ENCODE measurements at regions not wholly inside any gene's neighbourhood (a gene's known extent, or its start where the extent isn't known, plus 50 kb on each side); places are given as distances from the start of the nearest gene placed in this dataset.
"Not testable (repeated sequence)": the region's sequence is repeated elsewhere in the genome, so short reads cannot be mapped to it uniquely, and the experiment has no call there.

- no peak overlapping the region for H3K9ac ChIP-seq (ENCODE audit: low read length in 2 of 2)
- peaks cover 0 to 4% of the 10 kb centered on the region in 2 donors for H3K9me3 ChIP-seq (ENCODE audit: control insufficient read depth in 2 of 2, low read length in 2 of 2)
- peaks cover 4% of the 10 kb centered on the region for H3K4me1 ChIP-seq (ENCODE audit: control insufficient read depth, insufficient read depth, low read length)
- H3K36me3 ChIP-seq (ENCODE audit: control insufficient read depth in 2 of 2, insufficient read depth in 2 of 2, low read length in 2 of 2), result no peaks in the 10 kb centered on the region
- H3K27ac ChIP-seq (ENCODE audit: low read length), result no peak overlapping the region
- H3K4me3 ChIP-seq (ENCODE audit: low read length in 2 of 2), result no peak overlapping the region
- H3K27me3 ChIP-seq (ENCODE audit: control insufficient read depth in 1 of 2, insufficient read depth in 2 of 2, low read length in 2 of 2), result peaks cover 0 to 4% of the 10 kb centered on the region in 2 donors
These were observed 100.1 kb downstream of the FOXD2 start for GRCh38 chr1:47537966-47538365.

DNA sequence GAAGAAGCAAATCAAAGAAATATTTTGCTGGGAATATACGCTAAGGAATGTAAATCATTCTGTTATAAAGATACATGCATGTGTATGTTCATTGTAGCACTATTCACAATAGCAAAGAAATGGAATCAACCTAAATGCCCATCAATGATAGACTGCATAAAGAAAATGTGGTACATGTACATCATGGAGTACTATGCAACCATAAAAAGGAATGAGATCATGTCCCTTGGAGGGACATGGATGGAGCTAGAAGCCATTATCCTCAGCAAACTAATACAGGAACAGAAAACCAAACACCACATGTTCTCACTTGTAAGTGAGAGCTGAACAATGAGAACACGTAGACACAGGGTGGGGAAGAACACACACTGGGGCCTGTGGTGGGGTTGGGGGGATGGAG, 100.7 kb downstream of the FOXD2 start:
- H3K9ac ChIP-seq (ENCODE audit: low read length in 2 of 2); H3K27ac ChIP-seq (ENCODE audit: low read length); H3K9me3 ChIP-seq (ENCODE audit: control insufficient read depth in 2 of 2, low read length in 2 of 2); H3K36me3 ChIP-seq (ENCODE audit: control insufficient read depth in 2 of 2, insufficient read depth in 2 of 2, low read length in 2 of 2); H3K27me3 ChIP-seq (ENCODE audit: control insufficient read depth in 1 of 2, insufficient read depth in 2 of 2, low read length in 2 of 2); H3K4me1 ChIP-seq (ENCODE audit: control insufficient read depth, insufficient read depth, low read length); H3K4me3 ChIP-seq (ENCODE audit: low read length in 2 of 2): not testable (repeated sequence)

DNA sequence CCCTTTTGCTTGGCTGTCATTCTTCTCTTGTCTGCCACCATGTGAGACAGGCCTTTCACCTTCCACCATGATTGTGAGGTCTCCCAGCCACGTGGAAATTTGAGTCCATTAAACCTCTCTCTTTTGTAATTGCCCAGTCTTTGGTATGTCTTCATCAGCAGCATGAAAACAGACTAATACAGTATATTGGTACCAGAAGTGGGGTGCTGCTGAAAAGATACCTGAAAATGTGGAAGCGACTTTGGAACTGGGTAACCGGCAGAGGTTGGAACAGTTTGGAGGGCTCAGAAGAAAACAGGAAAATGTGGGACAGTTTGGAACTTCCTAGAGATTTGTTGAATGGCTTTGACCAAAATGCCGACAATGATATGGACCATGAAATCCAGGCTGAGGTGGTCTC, 103.9 kb downstream of the FOXD2 start:
- H3K4me3 ChIP-seq (ENCODE audit: low read length in 2 of 2); H3K9me3 ChIP-seq (ENCODE audit: control insufficient read depth in 2 of 2, low read length in 2 of 2); H3K9ac ChIP-seq (ENCODE audit: low read length in 2 of 2); H3K27ac ChIP-seq (ENCODE audit: low read length); H3K27me3 ChIP-seq (ENCODE audit: control insufficient read depth in 1 of 2, insufficient read depth in 2 of 2, low read length in 2 of 2); H3K36me3 ChIP-seq (ENCODE audit: control insufficient read depth in 2 of 2, insufficient read depth in 2 of 2, low read length in 2 of 2); H3K4me1 ChIP-seq (ENCODE audit: control insufficient read depth, insufficient read depth, low read length): not testable (repeated sequence)

- not testable (repeated sequence) for H3K4me1 ChIP-seq (ENCODE audit: control insufficient read depth, insufficient read depth, low read length); H3K4me3 ChIP-seq (ENCODE audit: low read length in 2 of 2); H3K9ac ChIP-seq (ENCODE audit: low read length in 2 of 2); H3K27ac ChIP-seq (ENCODE audit: low read length); H3K27me3 ChIP-seq (ENCODE audit: control insufficient read depth in 1 of 2, insufficient read depth in 2 of 2, low read length in 2 of 2); H3K36me3 ChIP-seq (ENCODE audit: control insufficient read depth in 2 of 2, insufficient read depth in 2 of 2, low read length in 2 of 2); H3K9me3 ChIP-seq (ENCODE audit: control insufficient read depth in 2 of 2, low read length in 2 of 2)
These were observed 105.2 kb downstream of the FOXD2 start for GRCh38 chr1:47543089-47543488.

DNA sequence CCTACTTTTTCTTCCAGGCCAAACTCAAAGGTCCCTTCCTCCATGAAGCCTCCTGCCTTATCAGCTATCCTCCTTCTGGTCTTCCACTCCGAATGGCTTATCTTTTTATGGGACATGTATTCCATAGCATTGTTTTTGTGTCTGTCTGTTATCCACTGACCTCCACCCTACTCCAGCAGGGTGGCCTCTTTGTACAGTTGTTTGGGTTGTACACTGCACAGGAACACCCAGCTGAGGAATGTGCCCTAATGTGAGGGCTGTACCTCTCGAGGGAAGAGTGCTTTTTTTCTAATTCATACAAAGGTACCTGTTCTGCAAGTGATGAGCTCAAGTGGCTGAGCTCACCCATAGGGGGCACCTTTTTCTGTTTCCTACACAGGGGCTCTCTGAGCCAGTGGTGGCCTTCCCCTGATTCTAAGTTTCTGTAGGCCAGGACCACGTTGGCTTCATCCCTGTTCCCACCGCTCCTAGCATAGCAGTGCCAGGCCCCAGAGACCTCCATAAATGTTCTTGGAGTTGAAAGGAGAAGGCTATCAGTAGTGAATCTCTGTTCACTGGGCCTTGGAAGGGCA, 108.2 kb downstream of the FOXD2 start:
- H3K9ac ChIP-seq (ENCODE audit: low read length in 2 of 2), result no peak overlapping the region
- H3K4me3 ChIP-seq (ENCODE audit: low read length in 2 of 2), result no peak overlapping the region
- H3K27ac ChIP-seq (ENCODE audit: low read length), result no peak overlapping the region
- peaks cover 0 to 3% of the 10 kb centered on the region in 2 donors for H3K27me3 ChIP-seq (ENCODE audit: control insufficient read depth in 1 of 2, insufficient read depth in 2 of 2, low read length in 2 of 2)
- H3K36me3 ChIP-seq (ENCODE audit: control insufficient read depth in 2 of 2, insufficient read depth in 2 of 2, low read length in 2 of 2), result no peaks in the 10 kb centered on the region
- no peaks in the 10 kb centered on the region for H3K4me1 ChIP-seq (ENCODE audit: control insufficient read depth, insufficient read depth, low read length)
- H3K9me3 ChIP-seq (ENCODE audit: control insufficient read depth in 2 of 2, low read length in 2 of 2), result peaks cover 0 to 4% of the 10 kb centered on the region in 2 donors

- no peaks in the 10 kb centered on the region for H3K4me1 ChIP-seq (ENCODE audit: control insufficient read depth, insufficient read depth, low read length)
- H3K27ac ChIP-seq (ENCODE audit: low read length), result no peak overlapping the region
These were observed 110.1 kb downstream of the FOXD2 start for GRCh38 chr1:47547753-47548573.

GRCh38 chr1:47548637-47549036, 110.8 kb downstream of the FOXD2 start:
- no peak overlapping the region for H3K27ac ChIP-seq (ENCODE audit: low read length)

More at GRCh38 chr1:47547753-47548573, 110.1 kb downstream of the FOXD2 start:
- H3K9me3 ChIP-seq (ENCODE audit: control insufficient read depth in 2 of 2, low read length in 2 of 2), result no peaks in the 10 kb centered on the region
- peaks cover 7 to 9% of the 10 kb centered on the region in 2 donors for H3K27me3 ChIP-seq (ENCODE audit: control insufficient read depth in 1 of 2, insufficient read depth in 2 of 2, low read length in 2 of 2)
- no peaks in the 10 kb centered on the region for H3K36me3 ChIP-seq (ENCODE audit: control insufficient read depth in 2 of 2, insufficient read depth in 2 of 2, low read length in 2 of 2)
- no peak overlapping the region for H3K9ac ChIP-seq (ENCODE audit: low read length in 2 of 2)
- no peak overlapping the region for H3K4me3 ChIP-seq (ENCODE audit: low read length in 2 of 2)

GRCh38 chr1:47549532-47549931, 111.7 kb downstream of the FOXD2 start:
- no peaks in the 10 kb centered on the region for H3K9me3 ChIP-seq (ENCODE audit: control insufficient read depth in 2 of 2, low read length in 2 of 2)
- no peak overlapping the region for H3K9ac ChIP-seq (ENCODE audit: low read length in 2 of 2)
- H3K4me1 ChIP-seq (ENCODE audit: control insufficient read depth, insufficient read depth, low read length), result no peaks in the 10 kb centered on the region
- H3K4me3 ChIP-seq (ENCODE audit: low read length in 2 of 2), result no peak overlapping the region
- no peaks in the 10 kb centered on the region for H3K36me3 ChIP-seq (ENCODE audit: control insufficient read depth in 2 of 2, insufficient read depth in 2 of 2, low read length in 2 of 2)
- no peak overlapping the region for H3K27ac ChIP-seq (ENCODE audit: low read length)
- H3K27me3 ChIP-seq (ENCODE audit: control insufficient read depth in 1 of 2, insufficient read depth in 2 of 2, low read length in 2 of 2), result peaks cover 12 to 20% of the 10 kb centered on the region in 2 donors

More at GRCh38 chr1:47548637-47549036, 110.8 kb downstream of the FOXD2 start:
- H3K9me3 ChIP-seq (ENCODE audit: control insufficient read depth in 2 of 2, low read length in 2 of 2), result no peaks in the 10 kb centered on the region
- no peaks in the 10 kb centered on the region for H3K36me3 ChIP-seq (ENCODE audit: control insufficient read depth in 2 of 2, insufficient read depth in 2 of 2, low read length in 2 of 2)
- H3K4me3 ChIP-seq (ENCODE audit: low read length in 2 of 2), result no peak overlapping the region
- peaks cover 9 to 12% of the 10 kb centered on the region in 2 donors for H3K27me3 ChIP-seq (ENCODE audit: control insufficient read depth in 1 of 2, insufficient read depth in 2 of 2, low read length in 2 of 2)
- H3K4me1 ChIP-seq (ENCODE audit: control insufficient read depth, insufficient read depth, low read length), result no peaks in the 10 kb centered on the region
- no peak overlapping the region for H3K9ac ChIP-seq (ENCODE audit: low read length in 2 of 2)

- Histone ChIP-seq H3K36me3 (ENCODE audit: control insufficient read depth in 2 of 2, insufficient read depth in 2 of 2, low read length in 2 of 2) (no peaks in the 10 kb centered on the region), H3K27me3 (ENCODE audit: control insufficient read depth in 1 of 2, insufficient read depth in 2 of 2, low read length in 2 of 2) (peaks cover 15 to 29% of the 10 kb centered on the region in 2 donors), H3K9me3 (ENCODE audit: control insufficient read depth in 2 of 2, low read length in 2 of 2) (no peaks in the 10 kb centered on the region), H3K4me1 (ENCODE audit: control insufficient read depth, insufficient read depth, low read length) (no peaks in the 10 kb centered on the region), H3K9ac (ENCODE audit: low read length in 2 of 2) (no peak overlapping the region), H3K4me3 (ENCODE audit: low read length in 2 of 2) (no peak overlapping the region), H3K27ac (ENCODE audit: low read length) (no peak overlapping the region)
These were observed 113.1 kb downstream of the FOXD2 start for GRCh38 chr1:47550929-47551328.

- H3K27ac ChIP-seq (ENCODE audit: low read length), result no peak overlapping the region
- no peaks in the 10 kb centered on the region for H3K4me1 ChIP-seq (ENCODE audit: control insufficient read depth, insufficient read depth, low read length)
These were observed 114.2 kb downstream of the FOXD2 start for GRCh38 chr1:47551971-47552528.

GRCh38 chr1:47554082-47554481, 116.2 kb downstream of the FOXD2 start:
- H3K27ac ChIP-seq (ENCODE audit: low read length), result no peak overlapping the region
- H3K9me3 ChIP-seq (ENCODE audit: control insufficient read depth in 2 of 2, low read length in 2 of 2), result no peaks in the 10 kb centered on the region
- H3K9ac ChIP-seq (ENCODE audit: low read length in 2 of 2), result no peak overlapping the region

More at GRCh38 chr1:47551971-47552528, 114.2 kb downstream of the FOXD2 start:
- H3K9ac ChIP-seq (ENCODE audit: low read length in 2 of 2), result no peak overlapping the region
- peaks cover 20 to 37% of the 10 kb centered on the region in 2 donors for H3K27me3 ChIP-seq (ENCODE audit: control insufficient read depth in 1 of 2, insufficient read depth in 2 of 2, low read length in 2 of 2)
- H3K36me3 ChIP-seq (ENCODE audit: control insufficient read depth in 2 of 2, insufficient read depth in 2 of 2, low read length in 2 of 2), result no peaks in the 10 kb centered on the region
- no peak overlapping the region for H3K4me3 ChIP-seq (ENCODE audit: low read length in 2 of 2)
- H3K9me3 ChIP-seq (ENCODE audit: control insufficient read depth in 2 of 2, low read length in 2 of 2), result no peaks in the 10 kb centered on the region

More at GRCh38 chr1:47554082-47554481, 116.2 kb downstream of the FOXD2 start:
- peaks cover 26 to 48% of the 10 kb centered on the region in 2 donors for H3K27me3 ChIP-seq (ENCODE audit: control insufficient read depth in 1 of 2, insufficient read depth in 2 of 2, low read length in 2 of 2)
- H3K4me1 ChIP-seq (ENCODE audit: control insufficient read depth, insufficient read depth, low read length), result no peaks in the 10 kb centered on the region
- no peaks in the 10 kb centered on the region for H3K36me3 ChIP-seq (ENCODE audit: control insufficient read depth in 2 of 2, insufficient read depth in 2 of 2, low read length in 2 of 2)
- H3K4me3 ChIP-seq (ENCODE audit: low read length in 2 of 2), result no peak overlapping the region
